GM13976 (cell line): ENCODE measurements at regions not wholly inside any gene's neighbourhood (a gene's known extent, or its start where the extent isn't known, plus 50 kb on each side); places are given as distances from the start of the nearest gene placed in this dataset.

Experiments used
- DNase-seq: peaks from one replicate; pipeline ENCODE4 v3.0.0; 2012; ENCODE audit warnings: low spot score
- in situ Hi-C: fragments of 300-500 bp; cut with MboI; formaldehyde crosslinking; loops from one replicate; pipeline ENCODE4 v1.12.0; 2022; ENCODE audit warnings: low sequenced_read_pairs, mixed read lengths, inconsistent platforms; ENCODE audit not compliant: unreplicated experiment
- TF ChIP-seq, protein P1 (sequence below): IDR thresholded peaks from 2 replicates; pipeline ENCODE4 v1.5.1; 2012; ENCODE audit warnings: borderline replicate concordance, mild to moderate bottlenecking; ENCODE audit not compliant: insufficient read depth; ENCODE audit errors: extremely low read depth, missing control alignments, control extremely low read depth

DNA sequence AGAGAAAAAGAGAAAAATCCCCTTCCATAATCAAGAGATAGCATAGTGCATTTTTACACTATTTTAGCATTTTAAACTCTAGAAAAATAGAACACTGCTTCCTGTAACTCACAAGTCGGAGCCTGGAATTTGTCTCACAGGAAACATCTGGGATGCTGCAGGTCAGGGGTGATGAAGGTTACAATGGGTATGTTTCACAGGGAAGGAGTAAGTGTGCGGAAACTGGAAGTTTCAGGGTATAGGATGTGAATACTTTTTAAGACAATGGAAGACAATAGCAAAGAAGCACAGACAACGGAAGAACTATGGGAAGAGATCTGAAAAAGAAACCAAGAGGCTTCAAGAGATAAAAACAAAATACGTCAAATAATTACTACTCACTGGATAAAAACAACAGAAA, 361.0 kb upstream of the MARCKS start:
- in situ Hi-C loops, result no loop called here
- TF ChIP-seq, protein P1, sequence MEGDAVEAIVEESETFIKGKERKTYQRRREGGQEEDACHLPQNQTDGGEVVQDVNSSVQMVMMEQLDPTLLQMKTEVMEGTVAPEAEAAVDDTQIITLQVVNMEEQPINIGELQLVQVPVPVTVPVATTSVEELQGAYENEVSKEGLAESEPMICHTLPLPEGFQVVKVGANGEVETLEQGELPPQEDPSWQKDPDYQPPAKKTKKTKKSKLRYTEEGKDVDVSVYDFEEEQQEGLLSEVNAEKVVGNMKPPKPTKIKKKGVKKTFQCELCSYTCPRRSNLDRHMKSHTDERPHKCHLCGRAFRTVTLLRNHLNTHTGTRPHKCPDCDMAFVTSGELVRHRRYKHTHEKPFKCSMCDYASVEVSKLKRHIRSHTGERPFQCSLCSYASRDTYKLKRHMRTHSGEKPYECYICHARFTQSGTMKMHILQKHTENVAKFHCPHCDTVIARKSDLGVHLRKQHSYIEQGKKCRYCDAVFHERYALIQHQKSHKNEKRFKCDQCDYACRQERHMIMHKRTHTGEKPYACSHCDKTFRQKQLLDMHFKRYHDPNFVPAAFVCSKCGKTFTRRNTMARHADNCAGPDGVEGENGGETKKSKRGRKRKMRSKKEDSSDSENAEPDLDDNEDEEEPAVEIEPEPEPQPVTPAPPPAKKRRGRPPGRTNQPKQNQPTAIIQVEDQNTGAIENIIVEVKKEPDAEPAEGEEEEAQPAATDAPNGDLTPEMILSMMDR, result no peak
- DNase-seq, result no peak

DNA sequence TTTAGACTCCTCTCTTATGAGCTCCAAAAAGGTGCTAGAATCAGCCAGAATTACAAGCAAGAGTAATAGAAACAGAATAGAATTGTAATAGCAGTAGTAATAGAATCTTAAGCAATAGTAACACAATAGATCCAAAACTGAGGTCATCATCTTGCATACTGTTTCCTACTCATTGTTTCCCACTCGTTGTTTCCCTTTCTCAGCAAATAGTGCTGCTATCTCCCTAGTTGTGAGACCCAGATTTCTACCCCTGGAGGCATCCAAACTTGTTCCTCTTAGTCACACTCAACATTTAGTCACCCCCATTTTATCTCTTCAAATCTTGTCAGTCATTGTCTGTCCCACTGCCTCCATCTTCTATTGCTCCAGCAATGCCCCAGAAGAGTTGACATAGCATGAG, 356.9 kb upstream of the MARCKS start:
- DNase-seq, result no peak
- TF ChIP-seq, protein P1, result no peak
- in situ Hi-C loops, result no loop called here

DNA sequence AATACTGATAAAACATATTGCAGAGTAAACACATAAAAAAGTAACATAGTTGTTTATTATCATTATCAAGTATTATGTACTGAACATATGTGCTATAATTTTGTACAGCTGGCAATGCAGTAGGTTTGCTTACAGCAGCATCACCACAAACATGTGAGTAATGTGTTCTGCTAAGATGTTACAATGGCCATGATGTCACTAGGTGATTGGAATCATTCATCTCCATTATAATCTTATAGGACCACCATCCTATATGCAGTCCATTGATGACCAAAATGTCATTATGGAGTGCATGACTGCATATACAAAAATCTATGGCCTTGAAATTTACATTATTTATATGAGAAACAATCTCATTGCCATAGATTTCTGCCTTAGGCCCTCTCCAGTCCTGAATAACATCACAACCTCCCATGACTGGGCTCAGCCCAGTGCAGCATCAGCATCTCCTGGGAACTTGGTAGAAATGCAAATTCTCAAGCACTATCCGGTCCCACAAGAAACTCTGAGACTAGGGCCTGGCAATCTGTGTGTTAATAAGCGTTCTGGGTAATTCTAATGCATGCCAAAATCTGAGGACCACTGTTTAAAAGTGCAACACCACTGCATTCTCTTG, 352.0 kb upstream of the MARCKS start:
- DNase-seq, result no peak
- TF ChIP-seq, protein P1, result no peak
- in situ Hi-C loops, result no loop called here

DNA sequence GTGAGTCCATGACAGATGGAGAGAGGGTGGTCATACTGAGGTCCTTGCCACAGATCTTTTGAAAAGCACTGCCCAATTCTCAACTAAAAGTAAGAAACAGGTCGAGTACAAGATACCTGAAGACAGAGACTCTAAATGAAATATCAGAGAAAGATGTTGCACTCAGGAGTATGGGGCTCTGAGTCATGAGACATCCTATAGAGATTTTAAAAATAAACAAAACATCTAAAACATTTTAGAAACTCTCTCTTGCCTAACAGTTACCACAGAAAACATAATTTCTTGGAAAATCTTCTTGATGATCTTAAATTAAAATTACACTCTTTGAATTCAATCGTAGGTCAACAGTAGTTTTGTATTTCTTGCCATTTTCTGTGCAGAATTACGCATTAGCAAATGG, 348.9 kb upstream of the MARCKS start:
- TF ChIP-seq, protein P1, result no peak
- in situ Hi-C loops, result no loop called here
- DNase-seq, result no peak

DNA sequence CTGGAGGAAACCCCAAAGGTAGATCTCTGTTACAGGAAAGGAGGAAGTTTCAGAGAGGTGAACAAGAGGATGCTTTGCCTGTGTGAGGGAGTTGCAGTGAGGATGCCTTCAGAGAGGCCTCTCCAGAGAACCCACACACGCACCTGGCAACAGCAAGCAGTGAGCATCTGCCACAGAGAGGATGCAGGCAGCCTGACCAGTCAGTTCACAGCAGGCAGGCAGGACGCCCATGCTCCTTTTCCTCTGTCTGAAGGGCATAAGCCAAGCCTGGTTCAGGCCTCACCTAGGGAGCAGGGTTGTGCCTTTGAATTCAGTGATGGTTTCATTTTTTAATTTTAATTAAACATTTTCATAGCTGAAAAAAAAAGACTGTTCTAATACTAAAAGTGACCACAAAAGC, 346.0 kb upstream of the MARCKS start:
- in situ Hi-C loops, result no loop called here
- DNase-seq, result no peak
- TF ChIP-seq, protein P1, result no peak

DNA sequence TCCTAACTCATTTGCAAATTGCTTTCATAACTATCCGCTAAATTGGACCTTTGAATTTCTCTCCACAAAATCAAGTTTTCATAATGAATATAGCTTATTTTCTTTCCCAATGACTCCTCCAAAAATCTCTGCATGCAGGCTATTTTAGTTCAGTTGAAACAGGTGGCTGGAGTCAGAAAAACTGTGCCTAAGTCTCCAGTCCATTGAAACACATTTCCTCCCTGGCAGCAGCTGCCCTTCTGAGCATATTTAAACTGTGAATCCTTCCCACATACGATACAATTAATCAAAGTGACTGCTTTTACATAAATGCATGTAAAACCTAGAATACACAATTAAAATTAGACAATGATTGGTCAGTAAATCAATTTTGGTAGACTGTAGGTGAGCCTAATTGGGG, 344.6 kb upstream of the MARCKS start:
- no peak for DNase-seq
- in situ Hi-C loops, result no loop called here
- TF ChIP-seq, protein P1, result no peak
